ENCODE measurements at regions not wholly inside any gene's neighbourhood (a gene's known extent, or its start where the extent isn't known, plus 50 kb on each side); places are given as distances from the start of the nearest gene placed in this dataset.

GRCh38 chr4:123939621-123940020 is 543.0 kb downstream of the SPRY1 start:
- Mint-ChIP-seq H3K4me3 (no peak overlapping the region), H3K27ac (no peak overlapping the region), H3K27me3 (no peaks in the 10 kb centered on the region), H3K36me3 (no peaks in the 10 kb centered on the region), H3K9me3 (no peaks in the 10 kb centered on the region), H3K4me1 (ENCODE audit: low read depth) (no peaks in the 10 kb centered on the region)
- no peak for DNase-seq
- intact Hi-C loops (cut with micrococcal nuclease), result no loop called here
- CTCF ChIA-PET, result no interaction called here
- POLR2A ChIA-PET, result no interaction called here

- intact Hi-C loops (cut with micrococcal nuclease), result no loop called here
- H3K36me3 Mint-ChIP-seq, result no peaks in the 10 kb centered on the region
- H3K4me1 Mint-ChIP-seq (ENCODE audit: low read depth), result no peaks in the 10 kb centered on the region
- no peak for DNase-seq
- no peaks in the 10 kb centered on the region for H3K27me3 Mint-ChIP-seq
- no peak overlapping the region for H3K27ac Mint-ChIP-seq
- no peaks in the 10 kb centered on the region for H3K9me3 Mint-ChIP-seq
- ChIA-PET CTCF (no interaction called here), POLR2A (no interaction called here)
- H3K4me3 Mint-ChIP-seq, result no peak overlapping the region
Observed at GRCh38 chr4:123940604-123941003, 544.0 kb downstream of the SPRY1 start.

GRCh38 chr4:123941306-123941705 is 544.7 kb downstream of the SPRY1 start:
- H3K27ac Mint-ChIP-seq, result no peak overlapping the region
- CTCF ChIA-PET, result no interaction called here
- DNase-seq, result no peak
- H3K27me3 Mint-ChIP-seq, result no peaks in the 10 kb centered on the region
- no peak overlapping the region for H3K4me3 Mint-ChIP-seq
- H3K36me3 Mint-ChIP-seq, result no peaks in the 10 kb centered on the region
- H3K4me1 Mint-ChIP-seq (ENCODE audit: low read depth), result no peaks in the 10 kb centered on the region
- intact Hi-C loops (cut with micrococcal nuclease), result no loop called here
- H3K9me3 Mint-ChIP-seq, result no peaks in the 10 kb centered on the region
- POLR2A ChIA-PET, result no interaction called here

GRCh38 chr4:123943976-123944375 is 547.4 kb downstream of the SPRY1 start:
- H3K27me3 Mint-ChIP-seq, result no peaks in the 10 kb centered on the region
- H3K4me3 Mint-ChIP-seq, result no peak overlapping the region
- H3K36me3 Mint-ChIP-seq, result no peaks in the 10 kb centered on the region
- POLR2A ChIA-PET, result no interaction called here
- no peaks in the 10 kb centered on the region for H3K4me1 Mint-ChIP-seq (ENCODE audit: low read depth)
- CTCF ChIA-PET, result no interaction called here
- DNase-seq, result no peak
- intact Hi-C loops (cut with micrococcal nuclease), result no loop called here
- no peak overlapping the region for H3K27ac Mint-ChIP-seq
- H3K9me3 Mint-ChIP-seq, result no peaks in the 10 kb centered on the region

GRCh38 chr4:123945301-123945700 is 548.7 kb downstream of the SPRY1 start:
- POLR2A ChIA-PET, result no interaction called here
- Mint-ChIP-seq H3K36me3 (no peaks in the 10 kb centered on the region), H3K27ac (no peak overlapping the region), H3K27me3 (no peaks in the 10 kb centered on the region), H3K4me3 (no peak overlapping the region), H3K4me1 (ENCODE audit: low read depth) (no peaks in the 10 kb centered on the region), H3K9me3 (no peaks in the 10 kb centered on the region)
- intact Hi-C loops (cut with micrococcal nuclease), result no loop called here
- DNase-seq, result no peak
- CTCF ChIA-PET, result no interaction called here

GRCh38 chr4:123950530-123950929 is 553.9 kb downstream of the SPRY1 start:
- H3K9me3 Mint-ChIP-seq, result no peaks in the 10 kb centered on the region
- H3K27ac Mint-ChIP-seq, result no peak overlapping the region
- ChIA-PET CTCF (no interaction called here), POLR2A (no interaction called here)
- H3K4me3 Mint-ChIP-seq, result no peak overlapping the region
- H3K36me3 Mint-ChIP-seq, result no peaks in the 10 kb centered on the region
- no peaks in the 10 kb centered on the region for H3K27me3 Mint-ChIP-seq
- intact Hi-C loops (cut with micrococcal nuclease), result no loop called here
- DNase-seq, result no peak
- H3K4me1 Mint-ChIP-seq (ENCODE audit: low read depth), result no peaks in the 10 kb centered on the region

- ChIA-PET CTCF (no interaction called here), POLR2A (no interaction called here)
- Mint-ChIP-seq H3K4me1 (ENCODE audit: low read depth) (no peaks in the 10 kb centered on the region), H3K27me3 (no peaks in the 10 kb centered on the region), H3K27ac (no peak overlapping the region), H3K36me3 (no peaks in the 10 kb centered on the region), H3K9me3 (no peaks in the 10 kb centered on the region), H3K4me3 (no peak overlapping the region)
- intact Hi-C loops (cut with micrococcal nuclease), result no loop called here
- no peak for DNase-seq
Observed at GRCh38 chr4:123952530-123953274, 556.1 kb downstream of the SPRY1 start.

- H3K4me3 Mint-ChIP-seq, result no peak overlapping the region
- no peaks in the 10 kb centered on the region for H3K27me3 Mint-ChIP-seq
- no peaks in the 10 kb centered on the region for H3K4me1 Mint-ChIP-seq (ENCODE audit: low read depth)
- CTCF ChIA-PET, result no interaction called here
- H3K27ac Mint-ChIP-seq, result no peak overlapping the region
- no peaks in the 10 kb centered on the region for H3K36me3 Mint-ChIP-seq
- intact Hi-C loops (cut with micrococcal nuclease), result no loop called here
- no peak for DNase-seq
- no peaks in the 10 kb centered on the region for H3K9me3 Mint-ChIP-seq
- POLR2A ChIA-PET, result no interaction called here
Observed at GRCh38 chr4:123953566-123953965, 557.0 kb downstream of the SPRY1 start.

- CTCF ChIA-PET, result no interaction called here
- H3K4me3 Mint-ChIP-seq, result no peak overlapping the region
- intact Hi-C loops (cut with micrococcal nuclease), result no loop called here
- DNase-seq, result no peak
- H3K27me3 Mint-ChIP-seq, result no peaks in the 10 kb centered on the region
- H3K27ac Mint-ChIP-seq, result no peak overlapping the region
- POLR2A ChIA-PET, result no interaction called here
- no peaks in the 10 kb centered on the region for H3K9me3 Mint-ChIP-seq
- H3K36me3 Mint-ChIP-seq, result no peaks in the 10 kb centered on the region
- no peaks in the 10 kb centered on the region for H3K4me1 Mint-ChIP-seq (ENCODE audit: low read depth)
Observed at GRCh38 chr4:123954220-123954619, 557.6 kb downstream of the SPRY1 start.

- Mint-ChIP-seq H3K27me3 (no peaks in the 10 kb centered on the region), H3K9me3 (no peaks in the 10 kb centered on the region), H3K27ac (no peak overlapping the region), H3K4me3 (no peak overlapping the region), H3K4me1 (ENCODE audit: low read depth) (no peaks in the 10 kb centered on the region), H3K36me3 (no peaks in the 10 kb centered on the region)
- intact Hi-C loops (cut with micrococcal nuclease), result no loop called here
- DNase-seq, result no peak
- POLR2A ChIA-PET, result no interaction called here
- CTCF ChIA-PET, result no interaction called here
Observed at GRCh38 chr4:123955167-123955800, 558.7 kb downstream of the SPRY1 start.

- Mint-ChIP-seq H3K27me3 (no peaks in the 10 kb centered on the region), H3K27ac (no peak overlapping the region), H3K4me1 (ENCODE audit: low read depth) (no peaks in the 10 kb centered on the region), H3K9me3 (no peaks in the 10 kb centered on the region), H3K36me3 (no peaks in the 10 kb centered on the region), H3K4me3 (no peak overlapping the region)
- ChIA-PET CTCF (no interaction called here), POLR2A (no interaction called here)
- intact Hi-C loops (cut with micrococcal nuclease), result no loop called here
- DNase-seq, result no peak
Observed at GRCh38 chr4:123956204-123956603, 559.6 kb downstream of the SPRY1 start.

- no peaks in the 10 kb centered on the region for H3K9me3 Mint-ChIP-seq
- POLR2A ChIA-PET, result no interaction called here
- CTCF ChIA-PET, result no interaction called here
Observed at GRCh38 chr4:123966990-123967769, 570.6 kb downstream of the SPRY1 start.

GRCh38 chr4:123972031-123972430 is 575.4 kb downstream of the SPRY1 start:
- H3K4me3 Mint-ChIP-seq, result no peak overlapping the region
- ChIA-PET CTCF (no interaction called here), POLR2A (no interaction called here)
- H3K36me3 Mint-ChIP-seq, result no peaks in the 10 kb centered on the region
- H3K27ac Mint-ChIP-seq, result no peak overlapping the region
- H3K27me3 Mint-ChIP-seq, result no peaks in the 10 kb centered on the region
- no peaks in the 10 kb centered on the region for H3K9me3 Mint-ChIP-seq
- no peak for DNase-seq
- intact Hi-C loops (cut with micrococcal nuclease), result no loop called here
- H3K4me1 Mint-ChIP-seq (ENCODE audit: low read depth), result no peaks in the 10 kb centered on the region

More at GRCh38 chr4:123966990-123967769, 570.6 kb downstream of the SPRY1 start:
- Mint-ChIP-seq H3K4me1 (ENCODE audit: low read depth) (no peaks in the 10 kb centered on the region), H3K27ac (no peak overlapping the region), H3K27me3 (no peaks in the 10 kb centered on the region), H3K36me3 (no peaks in the 10 kb centered on the region), H3K4me3 (no peak overlapping the region)
- DNase-seq, result no peak
- intact Hi-C loops (cut with micrococcal nuclease), result no loop called here

Data from activated CD4-positive, alpha-beta memory T cell treated with anti-CD3 and anti-CD28 coated beads for 36 hours (primary cell).